Mucosa of stomach (tissue), 1 donor: ENCODE measurements at regions not wholly inside any gene's neighbourhood (a gene's known extent, or its start where the extent isn't known, plus 50 kb on each side); places are given as distances from the start of the nearest gene placed in this dataset.

ENCODE experiments used
- H3K27me3 ChIP-seq: one replicate; pipeline ENCODE4 v1.7.0; 2013; ENCODE audit warnings: mild to moderate bottlenecking, low read length; ENCODE audit not compliant: control insufficient read depth, insufficient read depth
- H3K36me3 ChIP-seq: one replicate; pipeline ENCODE4 v1.7.0; 2013; ENCODE audit warnings: low read length; ENCODE audit not compliant: control insufficient read depth, insufficient read depth
- H3K4me1 ChIP-seq: one replicate; pipeline ENCODE4 v1.7.0; 2013; ENCODE audit warnings: mild to moderate bottlenecking, low read length; ENCODE audit not compliant: control insufficient read depth, insufficient read depth
- H3K4me3 ChIP-seq: one replicate; pipeline ENCODE4 v1.7.0; 2013; ENCODE audit warnings: low read length
- H3K9ac ChIP-seq: one replicate; pipeline ENCODE4 v1.7.0; 2013; ENCODE audit warnings: mild to moderate bottlenecking, low read length, moderate library complexity
- H3K9me3 ChIP-seq: one replicate; pipeline ENCODE4 v1.7.0; 2013; ENCODE audit warnings: mild to moderate bottlenecking, low read length, moderate library complexity; ENCODE audit not compliant: control insufficient read depth
- donor health status: Pancreatic carcinoma.

DNA sequence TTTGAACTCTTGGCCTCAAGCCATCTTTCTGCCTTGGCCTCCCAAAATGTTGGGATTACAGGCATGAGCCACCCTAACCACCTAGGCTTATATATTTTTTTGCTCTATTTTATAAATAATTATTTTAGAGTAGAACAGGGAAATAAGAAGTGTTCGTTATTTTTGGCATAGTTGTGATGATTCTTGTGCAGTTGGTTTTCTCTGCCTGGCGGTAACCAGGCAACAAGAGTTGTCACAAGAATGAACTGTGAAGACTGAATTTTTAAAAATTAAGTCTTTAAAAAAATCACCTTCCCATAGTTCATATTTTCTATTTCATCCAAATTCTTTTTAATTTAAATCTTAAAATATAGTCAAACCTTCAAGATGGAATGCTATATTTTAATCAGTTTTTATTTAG is 310.2 kb downstream of the ARL6IP6 start:
- Histone ChIP-seq H3K4me3 (no peak overlapping the region), H3K36me3 (no peaks in the 10 kb centered on the region), H3K9me3 (no peaks in the 10 kb centered on the region), H3K4me1 (no peaks in the 10 kb centered on the region), H3K27me3 (no peaks in the 10 kb centered on the region), H3K9ac (no peak overlapping the region)

DNA sequence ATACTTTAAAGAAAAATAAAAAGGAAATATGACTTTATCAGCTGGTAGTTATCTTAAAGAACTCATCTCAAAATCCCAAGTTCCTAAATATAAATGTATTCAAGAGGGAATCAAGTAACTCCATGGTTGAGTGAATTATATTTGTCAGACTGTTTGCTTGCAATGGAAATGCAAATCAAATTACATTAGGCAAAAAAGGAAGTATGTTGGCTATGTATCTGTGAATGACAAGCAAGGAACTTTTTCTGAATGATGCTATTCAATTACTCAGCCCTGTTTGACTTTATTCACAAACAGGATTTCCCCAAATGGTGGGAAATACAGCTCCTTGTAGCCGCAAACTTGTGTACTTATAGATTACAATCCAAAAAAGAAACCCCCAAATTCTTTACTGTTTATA is 309.1 kb downstream of the ARL6IP6 start:
- Histone ChIP-seq H3K9ac (no peak overlapping the region), H3K9me3 (no peaks in the 10 kb centered on the region)

DNA sequence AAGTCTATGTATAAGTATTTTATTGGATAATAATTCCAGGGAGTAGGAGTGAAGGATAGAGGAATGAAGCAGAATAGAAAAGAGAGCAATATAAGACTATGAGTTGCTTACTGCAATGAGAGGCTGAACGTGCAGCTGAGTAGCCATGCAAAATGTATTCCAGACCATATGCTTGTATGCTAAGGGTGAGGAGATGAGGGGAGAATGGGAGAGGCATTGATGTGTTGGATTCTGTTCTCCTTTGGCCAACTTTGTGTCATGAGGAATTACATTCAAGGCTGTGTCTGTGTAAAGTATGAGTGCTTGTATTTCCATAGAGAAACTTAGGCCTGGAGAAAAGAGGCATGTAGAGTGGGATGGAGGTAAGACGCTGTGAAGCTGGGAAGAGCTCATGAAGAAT is 301.8 kb downstream of the ARL6IP6 start:
- Histone ChIP-seq H3K9ac (no peak overlapping the region), H3K27me3 (no peaks in the 10 kb centered on the region), H3K9me3 (no peaks in the 10 kb centered on the region), H3K36me3 (no peaks in the 10 kb centered on the region), H3K4me3 (no peak overlapping the region), H3K4me1 (no peaks in the 10 kb centered on the region)

More for the DNA sequence above, 309.1 kb downstream of the ARL6IP6 start:
- H3K4me3 ChIP-seq = no peak overlapping the region
- no peaks in the 10 kb centered on the region for H3K27me3 ChIP-seq
- no peaks in the 10 kb centered on the region for H3K36me3 ChIP-seq
- H3K4me1 ChIP-seq = no peaks in the 10 kb centered on the region

DNA sequence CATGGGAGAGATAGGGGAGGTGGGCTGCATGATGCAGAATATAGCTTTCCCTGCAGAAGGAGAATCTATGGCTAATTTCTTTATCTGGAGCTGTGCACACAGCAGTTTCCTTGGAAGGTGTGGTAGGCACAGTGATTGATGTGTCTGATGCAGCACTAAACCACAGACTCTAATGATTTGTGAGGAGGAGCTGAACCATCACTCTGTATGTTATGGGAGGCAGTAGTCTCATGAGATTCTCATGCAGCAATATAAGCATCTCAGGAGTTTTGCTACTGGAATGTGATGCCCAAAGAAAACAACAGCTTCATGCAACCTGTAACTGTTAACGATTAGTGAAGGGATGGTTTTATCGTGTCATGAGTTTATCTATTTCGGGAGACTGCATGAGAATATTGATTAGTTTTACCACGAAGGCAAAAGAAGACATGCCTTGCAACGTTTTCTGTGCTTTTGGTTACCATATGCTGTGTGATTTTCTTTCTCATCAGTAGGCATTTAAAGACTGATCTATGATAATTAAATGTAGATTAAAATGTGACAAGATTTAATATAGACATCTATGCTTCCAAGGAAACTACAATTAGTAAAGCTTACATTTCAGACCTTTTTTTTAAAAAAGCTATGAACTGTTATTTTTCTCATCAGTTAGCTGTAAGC is 286.8 kb downstream of the ARL6IP6 start:
- H3K9me3 ChIP-seq = no peaks in the 10 kb centered on the region
- no peaks in the 10 kb centered on the region for H3K27me3 ChIP-seq
- H3K4me3 ChIP-seq = no peak overlapping the region
- H3K9ac ChIP-seq = no peak overlapping the region
- H3K4me1 ChIP-seq = no peaks in the 10 kb centered on the region
- H3K36me3 ChIP-seq = no peaks in the 10 kb centered on the region

DNA sequence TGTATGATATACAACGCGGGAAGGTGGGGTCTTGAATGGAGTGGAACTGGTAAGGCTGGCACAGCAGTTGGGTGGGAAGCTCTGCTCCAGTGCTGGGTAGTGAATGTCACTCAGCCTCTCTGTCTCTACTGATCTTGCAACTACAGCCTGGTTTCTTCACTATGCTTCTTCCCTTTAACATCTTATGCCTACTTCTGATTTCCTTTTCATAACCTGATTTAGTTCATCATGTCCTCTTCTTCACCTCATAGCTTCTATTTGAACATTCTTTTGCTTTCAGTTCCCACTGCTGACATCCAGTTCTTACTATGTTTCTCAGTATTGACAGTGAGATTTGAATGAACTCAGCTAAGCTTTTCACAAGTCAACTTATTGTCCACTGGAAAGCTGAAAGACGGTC is 286.2 kb downstream of the ARL6IP6 start:
- H3K4me3 ChIP-seq = no peak overlapping the region
- no peaks in the 10 kb centered on the region for H3K4me1 ChIP-seq
- no peaks in the 10 kb centered on the region for H3K27me3 ChIP-seq
- no peak overlapping the region for H3K9ac ChIP-seq
- H3K36me3 ChIP-seq = no peaks in the 10 kb centered on the region
- no peaks in the 10 kb centered on the region for H3K9me3 ChIP-seq

DNA sequence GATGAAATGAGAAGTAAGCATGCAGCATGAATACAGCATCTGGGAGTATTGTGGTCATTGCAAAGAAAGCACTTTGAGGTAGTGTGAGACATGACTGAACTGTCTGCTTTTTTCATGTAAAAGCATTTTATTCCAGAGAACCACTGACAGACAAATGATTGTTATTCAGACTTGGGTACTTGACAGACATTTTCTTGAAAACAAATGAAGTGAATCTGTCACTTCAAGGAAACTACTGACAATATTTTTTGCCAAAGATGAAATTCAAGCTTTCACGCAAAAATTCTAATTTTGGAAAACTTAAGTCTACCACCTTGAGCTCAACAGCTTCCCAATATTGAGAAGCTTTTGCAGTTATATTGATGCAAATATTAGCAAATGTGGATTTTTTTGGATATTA is 255.7 kb downstream of the ARL6IP6 start:
- no peaks in the 10 kb centered on the region for H3K36me3 ChIP-seq
- H3K4me1 ChIP-seq = no peaks in the 10 kb centered on the region
- no peak overlapping the region for H3K9ac ChIP-seq
- H3K27me3 ChIP-seq = no peaks in the 10 kb centered on the region
- H3K9me3 ChIP-seq = no peaks in the 10 kb centered on the region
- no peak overlapping the region for H3K4me3 ChIP-seq

DNA sequence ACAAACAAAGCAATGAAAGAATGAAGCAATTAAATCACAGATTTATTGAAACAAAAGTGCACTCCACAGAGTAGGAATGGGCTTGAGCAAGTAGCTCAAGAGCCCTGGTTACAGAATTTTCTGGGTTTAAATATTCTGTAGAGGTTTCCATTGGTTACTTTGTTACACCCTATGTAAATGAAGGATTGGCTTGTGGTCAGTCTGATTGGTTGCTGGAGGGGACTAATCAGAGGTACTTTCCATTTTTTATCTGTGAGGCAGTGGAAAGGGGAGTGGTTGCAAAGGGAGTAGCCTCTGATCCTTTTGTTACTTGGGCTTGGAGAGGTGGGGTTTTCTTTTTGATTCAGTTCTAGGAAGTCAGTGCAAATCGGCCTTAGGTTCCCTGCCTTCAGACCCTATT is 253.3 kb downstream of the ARL6IP6 start:
- Histone ChIP-seq H3K9me3 (no peaks in the 10 kb centered on the region), H3K9ac (no peak overlapping the region), H3K4me3 (no peak overlapping the region), H3K36me3 (no peaks in the 10 kb centered on the region), H3K4me1 (no peaks in the 10 kb centered on the region), H3K27me3 (no peaks in the 10 kb centered on the region)

DNA sequence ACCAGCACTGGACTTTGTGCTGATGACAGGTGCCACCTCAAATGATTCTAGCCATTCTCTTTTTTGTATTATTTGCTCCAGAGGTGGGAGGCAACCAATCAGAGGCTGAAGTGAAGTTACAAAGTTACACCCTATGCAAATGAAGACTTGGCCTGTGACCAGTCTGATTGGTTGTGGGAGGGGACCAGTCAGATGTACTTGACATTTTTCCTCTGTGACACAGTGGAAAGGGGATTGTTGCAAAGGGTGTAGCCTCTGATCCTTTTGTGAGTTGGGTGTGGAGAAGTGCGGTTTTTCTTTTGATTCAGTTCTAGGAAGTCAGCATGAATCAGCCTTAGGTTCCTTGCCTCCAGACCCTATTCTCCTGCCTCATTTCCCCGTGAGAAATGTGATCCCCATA is 244.0 kb downstream of the ARL6IP6 start:
- Histone ChIP-seq H3K36me3 (no peaks in the 10 kb centered on the region), H3K27me3 (no peaks in the 10 kb centered on the region), H3K9ac (no peak overlapping the region), H3K9me3 (no peaks in the 10 kb centered on the region), H3K4me1 (no peaks in the 10 kb centered on the region), H3K4me3 (no peak overlapping the region)

DNA sequence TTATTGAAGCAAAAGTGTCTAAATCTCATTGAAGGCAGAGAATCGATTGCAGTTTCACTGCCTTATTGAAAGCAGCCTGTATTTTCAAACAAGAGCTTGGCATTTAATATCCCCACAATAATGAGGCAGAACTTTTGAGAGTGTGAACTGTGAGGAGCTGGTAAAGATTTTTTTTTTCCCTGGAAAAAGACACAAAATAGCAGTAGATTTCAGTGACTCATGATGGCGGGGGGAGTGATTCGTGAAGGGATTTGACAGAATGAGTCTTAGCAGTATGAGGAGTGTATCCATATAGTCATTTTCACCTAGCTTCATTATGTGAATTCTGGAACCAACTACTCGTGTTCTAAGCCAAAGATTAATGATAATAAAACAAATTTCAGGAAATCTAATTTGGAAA is 242.9 kb downstream of the ARL6IP6 start:
- Histone ChIP-seq H3K36me3 (no peaks in the 10 kb centered on the region), H3K4me3 (no peak overlapping the region), H3K9ac (no peak overlapping the region), H3K4me1 (no peaks in the 10 kb centered on the region), H3K27me3 (no peaks in the 10 kb centered on the region), H3K9me3 (no peaks in the 10 kb centered on the region)

DNA sequence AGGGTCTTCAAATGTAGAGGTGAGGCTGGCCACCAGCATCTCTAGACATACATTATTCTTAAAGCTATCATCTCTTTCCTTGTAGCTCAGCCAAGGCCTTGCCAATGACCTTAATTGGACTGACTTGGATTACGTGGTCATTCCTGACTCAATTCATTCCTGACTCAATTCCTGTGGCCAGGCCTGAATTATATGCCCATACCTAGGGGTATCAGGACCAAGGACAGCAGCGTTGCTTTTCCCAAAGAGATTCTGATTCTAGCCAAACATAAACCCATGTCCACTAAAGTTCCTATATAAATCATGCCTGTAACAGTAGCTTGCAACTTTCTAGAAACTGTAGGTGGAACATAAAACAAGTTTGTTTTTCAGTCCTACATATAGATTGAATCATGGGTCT is 231.7 kb downstream of the ARL6IP6 start:
- Histone ChIP-seq H3K36me3 (no peaks in the 10 kb centered on the region), H3K4me3 (no peak overlapping the region), H3K27me3 (no peaks in the 10 kb centered on the region), H3K9ac (no peak overlapping the region), H3K9me3 (no peaks in the 10 kb centered on the region), H3K4me1 (no peaks in the 10 kb centered on the region)

DNA sequence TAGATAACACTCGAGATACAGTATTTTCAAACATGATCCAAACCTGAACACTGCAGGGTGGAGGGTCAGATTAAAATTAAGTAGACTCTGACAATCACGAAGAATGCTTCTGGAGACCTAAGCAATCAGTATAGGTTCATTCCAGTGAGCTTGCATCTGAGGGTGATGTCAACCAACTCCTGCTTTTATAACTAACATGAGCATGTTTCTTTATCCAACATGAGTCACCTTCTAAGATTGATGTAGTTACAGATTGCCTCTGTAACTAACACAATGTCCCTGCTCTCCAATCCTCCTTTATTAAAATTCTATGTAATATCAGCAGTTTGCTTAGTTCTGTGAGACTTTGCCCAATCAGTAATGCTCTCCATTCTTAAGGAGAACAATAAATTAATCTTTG is 225.7 kb downstream of the ARL6IP6 start:
- H3K4me1 ChIP-seq = no peaks in the 10 kb centered on the region
- H3K36me3 ChIP-seq = no peaks in the 10 kb centered on the region
- no peak overlapping the region for H3K4me3 ChIP-seq
- no peaks in the 10 kb centered on the region for H3K9me3 ChIP-seq
- no peak overlapping the region for H3K9ac ChIP-seq
- H3K27me3 ChIP-seq = no peaks in the 10 kb centered on the region

DNA sequence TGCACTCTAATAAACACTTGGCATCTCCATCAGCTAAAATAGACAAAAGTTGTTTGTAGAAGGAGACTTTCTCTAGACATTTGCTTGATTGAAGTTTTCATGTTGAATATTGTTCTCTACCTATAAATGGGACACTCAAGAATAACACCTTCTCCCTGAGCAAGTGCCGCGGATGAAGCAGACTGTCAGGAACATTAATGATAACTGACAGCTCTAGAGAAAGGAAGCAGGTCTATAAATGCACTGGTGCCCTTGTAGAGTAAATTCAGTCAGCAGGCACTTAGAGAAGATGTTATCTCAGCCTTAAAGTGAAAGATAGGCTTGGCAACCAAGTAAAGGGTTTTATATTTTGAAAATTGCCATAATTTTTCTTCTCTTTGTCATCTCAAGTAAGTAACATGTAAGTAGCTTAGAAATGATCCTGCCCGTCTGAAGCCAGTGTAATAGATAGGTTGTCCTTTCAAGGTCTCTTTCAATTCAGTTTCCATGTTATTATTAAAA is 224.6 kb downstream of the ARL6IP6 start:
- Histone ChIP-seq H3K9me3 (no peaks in the 10 kb centered on the region), H3K36me3 (no peaks in the 10 kb centered on the region), H3K9ac (no peak overlapping the region), H3K4me1 (no peaks in the 10 kb centered on the region), H3K4me3 (no peak overlapping the region), H3K27me3 (no peaks in the 10 kb centered on the region)

DNA sequence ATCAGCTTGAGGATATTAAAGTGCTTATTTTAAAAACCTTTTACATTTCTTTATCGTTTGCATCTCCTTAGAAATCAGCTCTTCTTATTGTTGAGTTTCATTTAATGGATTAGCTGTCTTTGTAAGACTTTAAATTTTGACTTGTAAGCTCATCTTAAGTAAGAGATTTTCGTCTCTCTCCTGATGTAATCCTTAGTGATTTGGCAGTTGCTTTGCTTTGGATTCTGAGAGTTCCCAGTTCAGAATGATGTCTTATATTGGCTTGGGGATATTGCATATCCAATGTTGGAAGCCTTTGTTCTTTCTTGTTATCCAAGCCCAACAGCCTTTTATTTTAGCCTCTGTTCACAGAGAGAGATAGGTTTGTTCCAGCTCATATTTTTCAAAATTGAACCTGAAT is 212.1 kb downstream of the ARL6IP6 start:
- H3K9ac ChIP-seq = no peak overlapping the region
- H3K9me3 ChIP-seq = no peaks in the 10 kb centered on the region
- no peaks in the 10 kb centered on the region for H3K27me3 ChIP-seq
- H3K4me1 ChIP-seq = no peaks in the 10 kb centered on the region
- H3K4me3 ChIP-seq = no peak overlapping the region
- H3K36me3 ChIP-seq = no peaks in the 10 kb centered on the region
